K562 (cell line): ENCODE measurements at regions not wholly inside any gene's neighbourhood (a gene's known extent, or its start where the extent isn't known, plus 50 kb on each side); places are given as distances from the start of the nearest gene placed in this dataset.

ENCODE experiments used
- CBFB ChIP-seq: sonication (generic); formaldehyde crosslinking; IDR thresholded peaks from 2 replicates; pipeline ENCODE4 v1.4.0; 2020; ENCODE audit warnings: mild to moderate bottlenecking, missing genetic modification reagents
- CTCF ChIP-seq, 3 experiments: IDR thresholded peaks in 2 of 3; conservative IDR thresholded peaks in 1 of 3; 2 replicates each; pipeline ENCODE4 v1.5.1; 2011 to 2012; ENCODE audit warnings: low read length in 3 of 3, mild to moderate bottlenecking in 3 of 3, control low read depth in 2 of 3, improper control_type of control experiment in 1 of 3, inconsistent platforms in 1 of 3, low read depth in 1 of 3, mixed read lengths in 1 of 3, moderate library complexity in 1 of 3; ENCODE audit not compliant: insufficient read depth in 2 of 3
- CUX1 ChIP-seq: fragments of 200-800 bp; sonication (Bioruptor generic); IDR thresholded peaks from 2 replicates; pipeline ENCODE4 v1.6.1; 2016; ENCODE audit warnings: missing genetic modification characterization, missing compliant biosample characterization
- ZNF764 ChIP-seq: fragments of 250-450 bp; sonication (Bioruptor Pico); IDR thresholded peaks from 2 replicates; pipeline ENCODE4 v1.4.0; 2020; ENCODE audit warnings: low read depth, mild to moderate bottlenecking, moderate library complexity

DNA sequence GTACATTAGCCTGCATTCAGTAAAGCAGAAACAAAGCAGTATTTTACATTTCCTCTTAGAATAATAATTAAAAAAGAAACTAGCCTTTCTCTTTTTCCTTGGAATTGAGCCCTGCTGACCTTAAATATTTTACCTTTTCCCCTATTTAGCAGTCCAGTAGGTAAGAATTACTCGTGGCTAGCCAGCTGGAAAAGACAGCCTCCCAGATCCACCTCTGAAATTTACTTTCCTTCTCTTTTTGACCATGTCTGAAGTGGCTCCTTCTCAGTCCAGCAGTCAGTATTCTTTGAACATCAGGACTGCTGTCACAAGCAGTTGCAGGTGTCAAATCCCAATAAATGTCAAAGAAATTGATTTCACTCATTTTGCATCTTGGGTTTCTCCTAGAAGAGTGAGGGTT lies 311.5 kb upstream of the DCBLD2 start:
- TF ChIP-seq CUX1 (no peak), CTCF (IDR thresholded peaks at IDR 0.05 in 2 of 3, conservative IDR thresholded peaks at IDR 0.05 in 1 of 3; ENCODE audit: insufficient read depth in 2 of 3, low read depth in 1 of 3, low read length in 3 of 3) (no peak), ZNF764 (CRISPR knock-in tag) (no peak), CBFB (CRISPR knock-in tag) (no peak)
